Gastroesophageal sphincter (tissue), 3 donors: ENCODE measurements at regions not wholly inside any gene's neighbourhood (a gene's known extent, or its start where the extent isn't known, plus 50 kb on each side); places are given as distances from the start of the nearest gene placed in this dataset.

ENCODE experiments used
- POLR2AphosphoS5 ChIP-seq: sonication (generic); formaldehyde crosslinking; IDR thresholded peaks from one replicate; pipeline ENCODE4 v1.6.1; 2017; ENCODE audit warnings: antibody characterized with exemption
- TF ChIP-seq, protein P1 (sequence below), 4 experiments: fragments of 200-600 bp in 2 of 4; fragments of 450-650 bp in 2 of 4; sonication (generic) in 1 of 4; IDR thresholded peaks; one replicate each; pipeline ENCODE4 v1.5.1; 2017 to 2019; ENCODE audit warnings: antibody characterized with exemption in 4 of 4, mild to moderate bottlenecking in 2 of 4, moderate library complexity in 2 of 4

DNA sequence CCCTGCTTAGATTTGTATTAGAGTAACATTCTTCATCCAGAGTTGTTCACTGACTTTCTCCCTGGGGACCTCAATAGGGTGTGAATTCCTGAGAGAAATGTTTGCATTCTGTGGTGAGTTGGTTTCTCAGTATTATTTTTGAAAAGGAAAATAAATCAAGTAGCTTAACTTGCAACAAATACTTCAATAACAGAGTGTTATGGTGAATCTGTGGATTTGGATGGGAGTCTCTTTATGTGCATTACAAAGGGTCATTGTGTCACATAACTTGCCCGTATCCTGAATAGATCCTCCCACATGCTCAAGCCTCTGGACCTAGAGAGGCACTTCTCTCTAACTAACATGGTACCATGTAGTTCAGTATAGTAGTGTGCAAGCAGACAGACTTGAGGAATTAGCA, 68.4 kb upstream of the IPO9 start:
- TF ChIP-seq, protein P1, sequence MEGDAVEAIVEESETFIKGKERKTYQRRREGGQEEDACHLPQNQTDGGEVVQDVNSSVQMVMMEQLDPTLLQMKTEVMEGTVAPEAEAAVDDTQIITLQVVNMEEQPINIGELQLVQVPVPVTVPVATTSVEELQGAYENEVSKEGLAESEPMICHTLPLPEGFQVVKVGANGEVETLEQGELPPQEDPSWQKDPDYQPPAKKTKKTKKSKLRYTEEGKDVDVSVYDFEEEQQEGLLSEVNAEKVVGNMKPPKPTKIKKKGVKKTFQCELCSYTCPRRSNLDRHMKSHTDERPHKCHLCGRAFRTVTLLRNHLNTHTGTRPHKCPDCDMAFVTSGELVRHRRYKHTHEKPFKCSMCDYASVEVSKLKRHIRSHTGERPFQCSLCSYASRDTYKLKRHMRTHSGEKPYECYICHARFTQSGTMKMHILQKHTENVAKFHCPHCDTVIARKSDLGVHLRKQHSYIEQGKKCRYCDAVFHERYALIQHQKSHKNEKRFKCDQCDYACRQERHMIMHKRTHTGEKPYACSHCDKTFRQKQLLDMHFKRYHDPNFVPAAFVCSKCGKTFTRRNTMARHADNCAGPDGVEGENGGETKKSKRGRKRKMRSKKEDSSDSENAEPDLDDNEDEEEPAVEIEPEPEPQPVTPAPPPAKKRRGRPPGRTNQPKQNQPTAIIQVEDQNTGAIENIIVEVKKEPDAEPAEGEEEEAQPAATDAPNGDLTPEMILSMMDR (IDR thresholded peaks at IDR 0.05) = no peak
- no peak for TF ChIP-seq POLR2AphosphoS5
